ENCODE measurements at regions not wholly inside any gene's neighbourhood (a gene's known extent, or its start where the extent isn't known, plus 50 kb on each side); places are given as distances from the start of the nearest gene placed in this dataset.

- H3K27me3 Mint-ChIP-seq (ENCODE audit: unreplicated experiment): no peaks in the 10 kb centered on the region
- no peak for DNase-seq (ENCODE audit: low spot score)
- no peak overlapping the region for H3K27ac Mint-ChIP-seq (ENCODE audit: unreplicated experiment)
- no peaks in the 10 kb centered on the region for H3K4me1 Mint-ChIP-seq (ENCODE audit: unreplicated experiment)
- TF ChIP-seq, protein P1, sequence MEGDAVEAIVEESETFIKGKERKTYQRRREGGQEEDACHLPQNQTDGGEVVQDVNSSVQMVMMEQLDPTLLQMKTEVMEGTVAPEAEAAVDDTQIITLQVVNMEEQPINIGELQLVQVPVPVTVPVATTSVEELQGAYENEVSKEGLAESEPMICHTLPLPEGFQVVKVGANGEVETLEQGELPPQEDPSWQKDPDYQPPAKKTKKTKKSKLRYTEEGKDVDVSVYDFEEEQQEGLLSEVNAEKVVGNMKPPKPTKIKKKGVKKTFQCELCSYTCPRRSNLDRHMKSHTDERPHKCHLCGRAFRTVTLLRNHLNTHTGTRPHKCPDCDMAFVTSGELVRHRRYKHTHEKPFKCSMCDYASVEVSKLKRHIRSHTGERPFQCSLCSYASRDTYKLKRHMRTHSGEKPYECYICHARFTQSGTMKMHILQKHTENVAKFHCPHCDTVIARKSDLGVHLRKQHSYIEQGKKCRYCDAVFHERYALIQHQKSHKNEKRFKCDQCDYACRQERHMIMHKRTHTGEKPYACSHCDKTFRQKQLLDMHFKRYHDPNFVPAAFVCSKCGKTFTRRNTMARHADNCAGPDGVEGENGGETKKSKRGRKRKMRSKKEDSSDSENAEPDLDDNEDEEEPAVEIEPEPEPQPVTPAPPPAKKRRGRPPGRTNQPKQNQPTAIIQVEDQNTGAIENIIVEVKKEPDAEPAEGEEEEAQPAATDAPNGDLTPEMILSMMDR (IDR thresholded peaks at IDR 0.05; ENCODE audit: unreplicated experiment): no peak
- no peaks in the 10 kb centered on the region for H3K9me3 Mint-ChIP-seq (ENCODE audit: unreplicated experiment)
- H3K36me3 Mint-ChIP-seq (ENCODE audit: low read depth, unreplicated experiment): no peaks in the 10 kb centered on the region
- H3K4me3 Mint-ChIP-seq (ENCODE audit: unreplicated experiment): no peak overlapping the region
Observed at GRCh38 chr10:15455456-15455855, 84.4 kb upstream of the FAM171A1 start.

DNA sequence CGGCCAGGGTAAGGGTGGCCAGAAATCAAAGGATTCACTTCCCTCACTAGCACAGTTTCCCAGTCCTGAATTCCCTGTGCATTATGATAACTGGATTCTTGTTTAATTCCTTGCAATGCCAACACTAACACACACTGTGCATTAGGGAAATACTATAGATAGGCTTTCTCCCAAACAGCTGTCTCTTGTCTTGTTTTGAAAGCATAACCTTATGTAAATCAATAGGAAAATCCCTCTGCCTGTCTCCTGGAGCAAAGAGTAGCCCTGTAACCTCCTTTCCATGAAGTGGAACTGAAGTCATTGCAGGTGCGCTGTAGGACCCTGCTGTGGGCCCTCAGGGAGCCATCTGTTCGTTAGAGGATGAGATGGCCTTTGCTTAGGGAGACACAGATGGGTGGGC is 82.8 kb upstream of the FAM171A1 start:
- no peak for DNase-seq (ENCODE audit: low spot score)
- no peaks in the 10 kb centered on the region for H3K27me3 Mint-ChIP-seq (ENCODE audit: unreplicated experiment)
- H3K9me3 Mint-ChIP-seq (ENCODE audit: unreplicated experiment): no peaks in the 10 kb centered on the region
- no peaks in the 10 kb centered on the region for H3K36me3 Mint-ChIP-seq (ENCODE audit: low read depth, unreplicated experiment)
- TF ChIP-seq, protein P1 (IDR thresholded peaks at IDR 0.05; ENCODE audit: unreplicated experiment): no peak
- H3K27ac Mint-ChIP-seq (ENCODE audit: unreplicated experiment): no peak overlapping the region
- H3K4me1 Mint-ChIP-seq (ENCODE audit: unreplicated experiment): no peaks in the 10 kb centered on the region
- H3K4me3 Mint-ChIP-seq (ENCODE audit: unreplicated experiment): no peak overlapping the region

DNA sequence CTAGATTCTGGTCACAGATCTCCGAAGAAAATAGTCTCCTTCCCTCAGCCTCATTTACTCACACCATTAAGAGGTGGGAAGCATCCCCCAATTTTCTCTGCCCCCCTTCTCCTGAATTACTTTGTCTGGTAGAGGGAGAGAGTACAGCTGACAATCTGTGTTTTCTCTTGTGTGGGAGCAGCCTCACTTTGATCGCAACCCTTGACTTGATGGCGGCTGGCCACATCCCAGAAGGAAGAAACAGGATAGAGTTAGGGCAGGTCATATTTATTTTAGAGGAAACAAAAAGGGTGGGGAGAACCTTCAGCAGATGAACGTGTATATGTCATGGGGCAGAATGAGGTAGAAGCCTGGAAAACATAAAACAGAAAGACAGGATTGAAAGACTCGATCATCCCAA is 82.4 kb upstream of the FAM171A1 start:
- Mint-ChIP-seq H3K36me3 (ENCODE audit: low read depth, unreplicated experiment) (no peaks in the 10 kb centered on the region), H3K9me3 (ENCODE audit: unreplicated experiment) (no peaks in the 10 kb centered on the region), H3K27ac (ENCODE audit: unreplicated experiment) (no peak overlapping the region), H3K4me1 (ENCODE audit: unreplicated experiment) (no peaks in the 10 kb centered on the region), H3K27me3 (ENCODE audit: unreplicated experiment) (peaks cover 2% of the 10 kb centered on the region), H3K4me3 (ENCODE audit: unreplicated experiment) (no peak overlapping the region)
- TF ChIP-seq, protein P1 (IDR thresholded peaks at IDR 0.05; ENCODE audit: unreplicated experiment): no peak
- DNase-seq (ENCODE audit: low spot score): no peak

- TF ChIP-seq, protein P1 (IDR thresholded peaks at IDR 0.05; ENCODE audit: unreplicated experiment): no peak
- Mint-ChIP-seq H3K9me3 (ENCODE audit: unreplicated experiment) (no peaks in the 10 kb centered on the region), H3K36me3 (ENCODE audit: low read depth, unreplicated experiment) (no peaks in the 10 kb centered on the region), H3K4me3 (ENCODE audit: unreplicated experiment) (no peak overlapping the region), H3K27me3 (ENCODE audit: unreplicated experiment) (peaks cover 3% of the 10 kb centered on the region), H3K27ac (ENCODE audit: unreplicated experiment) (no peak overlapping the region), H3K4me1 (ENCODE audit: unreplicated experiment) (no peaks in the 10 kb centered on the region)
- DNase-seq (ENCODE audit: low spot score): no peak
Observed at GRCh38 chr10:15452545-15452944, 81.5 kb upstream of the FAM171A1 start.

- no peaks in the 10 kb centered on the region for H3K36me3 Mint-ChIP-seq (ENCODE audit: low read depth, unreplicated experiment)
- TF ChIP-seq, protein P1 (IDR thresholded peaks at IDR 0.05; ENCODE audit: unreplicated experiment): no peak
Observed at GRCh38 chr10:15451137-15452094, 80.3 kb upstream of the FAM171A1 start.

More at GRCh38 chr10:15451137-15452094, 80.3 kb upstream of the FAM171A1 start:
- H3K27ac Mint-ChIP-seq (ENCODE audit: unreplicated experiment): no peak overlapping the region
- H3K27me3 Mint-ChIP-seq (ENCODE audit: unreplicated experiment): peaks cover 3% of the 10 kb centered on the region
- H3K9me3 Mint-ChIP-seq (ENCODE audit: unreplicated experiment): no peaks in the 10 kb centered on the region
- H3K4me1 Mint-ChIP-seq (ENCODE audit: unreplicated experiment): no peaks in the 10 kb centered on the region
- no peak for DNase-seq (ENCODE audit: low spot score)
- H3K4me3 Mint-ChIP-seq (ENCODE audit: unreplicated experiment): no peak overlapping the region

All from endothelial cell (in vitro differentiated cells).